IPS-NIHi11 (cell line): ENCODE measurements at regions not wholly inside any gene's neighbourhood (a gene's known extent, or its start where the extent isn't known, plus 50 kb on each side); places are given as distances from the start of the nearest gene placed in this dataset.

ENCODE experiments used
- DNase-seq: peaks from one replicate; pipeline ENCODE4 v3.0.0; 2012; ENCODE audit warnings: mixed read lengths, low spot score

- no peak for DNase-seq
Measured at GRCh38 chr3:153072856-153073255, 89.2 kb upstream of the RAP2B start.

- DNase-seq = no peak
Measured at GRCh38 chr3:153073636-153074035, 88.4 kb upstream of the RAP2B start.

- DNase-seq = no peak
Measured at GRCh38 chr3:153078826-153079225, 83.2 kb upstream of the RAP2B start.

GRCh38 chr3:153079386-153079785 lies 82.6 kb upstream of the RAP2B start:
- DNase-seq = no peak

GRCh38 chr3:153080778-153081240 lies 81.2 kb upstream of the RAP2B start:
- no peak for DNase-seq

GRCh38 chr3:153084431-153084830 lies 77.6 kb upstream of the RAP2B start:
- no peak for DNase-seq

GRCh38 chr3:153087595-153088566 lies 74.1 kb upstream of the RAP2B start:
- DNase-seq = no peak

GRCh38 chr3:153089620-153090019 lies 72.4 kb upstream of the RAP2B start:
- no peak for DNase-seq

- DNase-seq = no peak
Measured at GRCh38 chr3:153090973-153091372, 71.1 kb upstream of the RAP2B start.

- no peak for DNase-seq
Measured at GRCh38 chr3:153093629-153094028, 68.4 kb upstream of the RAP2B start.

GRCh38 chr3:153094386-153094785 lies 67.6 kb upstream of the RAP2B start:
- DNase-seq = no peak

GRCh38 chr3:153095441-153095840 lies 66.6 kb upstream of the RAP2B start:
- no peak for DNase-seq

- DNase-seq = no peak
Measured at GRCh38 chr3:153096731-153097131, 65.3 kb upstream of the RAP2B start.

GRCh38 chr3:153097213-153097612 lies 64.8 kb upstream of the RAP2B start:
- DNase-seq = no peak

GRCh38 chr3:153099131-153099530 lies 62.9 kb upstream of the RAP2B start:
- DNase-seq = no peak

GRCh38 chr3:153103406-153103945 lies 58.5 kb upstream of the RAP2B start:
- DNase-seq = no peak

GRCh38 chr3:153110041-153110440 lies 52.0 kb upstream of the RAP2B start:
- DNase-seq = no peak

- no peak for DNase-seq
Measured at GRCh38 chr3:153111016-153111415, 51.0 kb upstream of the RAP2B start.
